Ascending aorta (tissue), 2 donors: ENCODE measurements at regions not wholly inside any gene's neighbourhood (a gene's known extent, or its start where the extent isn't known, plus 50 kb on each side); places are given as distances from the start of the nearest gene placed in this dataset.

Experiments
- DNase-seq, 2 donors: peaks; one replicate each; pipeline ENCODE4 v3.0.0-alpha.2; 2019; ENCODE audit warnings: low spot score in 2 of 2
- H3K27ac ChIP-seq, 2 donors: fragments of 200-600 bp; sonication (generic); one replicate each; pipeline ENCODE4 v1.5.1; 2016 to 2017; ENCODE audit warnings: mild to moderate bottlenecking in 1 of 2
- H3K27me3 ChIP-seq: fragments of 200-600 bp; sonication (generic); one replicate; pipeline ENCODE4 v1.5.1; 2017
- H3K36me3 ChIP-seq, 2 donors: fragments of 200-600 bp; sonication (generic); one replicate each; pipeline ENCODE4 v1.5.1; 2016
- H3K4me1 ChIP-seq, 2 donors: fragments of 200-600 bp; sonication (generic); one replicate each; pipeline ENCODE4 v1.5.1; 2016 to 2017; ENCODE audit warnings: mild to moderate bottlenecking in 1 of 2
- H3K4me3 ChIP-seq, 2 donors: fragments of 200-600 bp; sonication (generic); one replicate each; pipeline ENCODE4 v1.5.1; 2016 to 2017; ENCODE audit warnings: mild to moderate bottlenecking in 1 of 2
- H3K9me3 ChIP-seq, 2 donors: fragments of 200-600 bp; sonication (generic); one replicate each; pipeline ENCODE4 v1.5.1; 2016
- intact Hi-C: fragments of 100-400 bp; cut with DNase I; formaldehyde crosslinking; loops from one replicate; pipeline ENCODE4 v1.15.1; 2023
- TF ChIP-seq, protein P1 (sequence below), 3 experiments: fragments of 200-600 bp in 2 of 3; fragments of 450-650 bp in 1 of 3; sonication (generic) in 2 of 3; IDR thresholded peaks; one replicate each; pipeline ENCODE4 v1.5.1; 2016 to 2019; ENCODE audit warnings: antibody characterized with exemption in 3 of 3, mild to moderate bottlenecking in 1 of 3, moderate library complexity in 1 of 3

DNA sequence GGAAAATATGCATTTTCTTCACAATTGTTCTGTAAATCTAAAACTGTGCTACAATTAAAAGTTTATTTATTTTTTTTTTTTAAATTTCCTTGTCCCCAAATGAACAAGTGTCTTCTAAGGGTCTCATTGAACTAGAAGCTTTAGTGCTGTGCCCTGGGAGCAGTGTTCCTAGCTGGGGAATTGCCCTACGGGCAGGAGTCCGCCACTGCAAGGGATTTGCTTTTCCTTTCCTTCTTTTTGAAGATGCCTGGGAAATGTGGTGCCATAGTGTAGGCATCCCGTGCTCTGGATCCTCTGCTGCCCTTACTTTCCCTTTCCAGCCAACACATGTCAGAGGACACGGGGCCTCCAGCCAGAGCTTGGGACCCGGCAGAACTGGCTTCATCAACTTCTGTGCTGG is 177.1 kb upstream of the CTBP2 start:
- Histone ChIP-seq H3K27me3 (no peaks in the 10 kb centered on the region), H3K9me3 (no peaks in the 10 kb centered on the region), H3K4me1 (no peaks in the 10 kb centered on the region), H3K27ac (no peak overlapping the region), H3K36me3 (no peaks in the 10 kb centered on the region), H3K4me3 (no peak overlapping the region)
- intact Hi-C loops: no loop called here
- TF ChIP-seq, protein P1, sequence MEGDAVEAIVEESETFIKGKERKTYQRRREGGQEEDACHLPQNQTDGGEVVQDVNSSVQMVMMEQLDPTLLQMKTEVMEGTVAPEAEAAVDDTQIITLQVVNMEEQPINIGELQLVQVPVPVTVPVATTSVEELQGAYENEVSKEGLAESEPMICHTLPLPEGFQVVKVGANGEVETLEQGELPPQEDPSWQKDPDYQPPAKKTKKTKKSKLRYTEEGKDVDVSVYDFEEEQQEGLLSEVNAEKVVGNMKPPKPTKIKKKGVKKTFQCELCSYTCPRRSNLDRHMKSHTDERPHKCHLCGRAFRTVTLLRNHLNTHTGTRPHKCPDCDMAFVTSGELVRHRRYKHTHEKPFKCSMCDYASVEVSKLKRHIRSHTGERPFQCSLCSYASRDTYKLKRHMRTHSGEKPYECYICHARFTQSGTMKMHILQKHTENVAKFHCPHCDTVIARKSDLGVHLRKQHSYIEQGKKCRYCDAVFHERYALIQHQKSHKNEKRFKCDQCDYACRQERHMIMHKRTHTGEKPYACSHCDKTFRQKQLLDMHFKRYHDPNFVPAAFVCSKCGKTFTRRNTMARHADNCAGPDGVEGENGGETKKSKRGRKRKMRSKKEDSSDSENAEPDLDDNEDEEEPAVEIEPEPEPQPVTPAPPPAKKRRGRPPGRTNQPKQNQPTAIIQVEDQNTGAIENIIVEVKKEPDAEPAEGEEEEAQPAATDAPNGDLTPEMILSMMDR (IDR thresholded peaks at IDR 0.05): no peak
- no peak for DNase-seq

DNA sequence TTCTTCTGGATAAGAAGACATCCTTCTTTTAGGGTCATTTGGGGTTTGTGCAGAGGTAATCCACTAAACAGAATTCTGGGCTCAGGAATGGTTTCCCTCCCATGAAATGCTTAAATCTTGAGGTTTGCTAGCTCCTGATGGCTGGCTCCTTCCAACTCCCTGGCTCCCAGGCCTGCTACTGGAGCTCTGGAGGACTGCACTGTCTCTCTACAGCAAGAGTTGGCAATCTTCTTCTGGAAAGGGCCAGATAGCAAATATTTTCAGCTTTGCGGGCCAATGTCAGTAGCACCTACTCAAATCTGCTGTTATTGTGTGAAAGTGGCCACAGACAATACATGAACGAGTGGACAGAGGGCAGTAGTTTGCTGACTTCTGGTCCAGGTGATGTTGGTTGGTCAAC is 174.2 kb upstream of the CTBP2 start:
- DNase-seq: no peak
- Histone ChIP-seq H3K9me3 (no peaks in the 10 kb centered on the region), H3K27ac (no peak overlapping the region), H3K36me3 (no peaks in the 10 kb centered on the region), H3K27me3 (no peaks in the 10 kb centered on the region), H3K4me3 (no peak overlapping the region), H3K4me1 (no peaks in the 10 kb centered on the region)
- intact Hi-C loops: no loop called here
- TF ChIP-seq, protein P1 (IDR thresholded peaks at IDR 0.05): no peak

DNA sequence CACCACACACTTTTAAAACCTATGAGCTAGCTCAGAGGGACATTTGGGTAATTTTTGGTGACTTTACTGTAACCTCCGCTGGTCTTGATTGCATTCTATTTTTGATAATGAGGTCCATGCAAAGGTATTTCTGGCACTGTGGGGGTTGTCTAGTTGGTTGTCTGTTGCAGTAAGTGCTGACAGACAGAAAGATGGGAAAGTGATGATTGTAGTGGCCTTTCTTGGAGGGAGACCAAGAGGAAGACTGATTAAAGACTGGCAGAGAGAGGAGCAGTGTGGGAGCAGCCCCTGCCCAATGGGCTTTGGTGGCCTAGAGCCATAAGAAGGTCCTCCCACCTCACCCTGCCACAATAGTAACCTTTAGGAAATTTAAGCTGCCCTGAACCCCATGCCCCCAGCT is 173.4 kb upstream of the CTBP2 start:
- TF ChIP-seq, protein P1 (IDR thresholded peaks at IDR 0.05): no peak
- no peaks in the 10 kb centered on the region for H3K36me3 ChIP-seq
- H3K4me3 ChIP-seq: no peak overlapping the region
- no peaks in the 10 kb centered on the region for H3K4me1 ChIP-seq
- no peak for DNase-seq
- no peaks in the 10 kb centered on the region for H3K9me3 ChIP-seq
- intact Hi-C loops: no loop called here
- H3K27ac ChIP-seq: no peak overlapping the region
- H3K27me3 ChIP-seq: no peaks in the 10 kb centered on the region

DNA sequence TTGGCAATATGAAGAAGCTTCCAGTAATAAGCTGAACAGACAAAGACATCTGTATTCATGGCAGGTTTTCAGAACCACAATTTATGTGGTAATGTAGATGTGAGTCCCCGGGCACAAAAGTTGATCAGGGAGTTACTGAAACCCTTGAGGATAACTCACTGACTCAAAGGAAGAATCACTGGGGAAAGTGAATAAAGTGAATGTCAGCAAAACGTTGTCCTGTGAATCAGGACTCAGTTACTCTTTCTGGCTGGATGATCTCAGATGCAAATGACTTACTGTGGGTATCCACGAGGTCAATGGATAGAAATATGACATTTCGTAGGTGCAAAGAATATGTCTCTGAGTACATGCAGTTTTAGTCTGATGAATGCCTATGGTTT is 172.8 kb upstream of the CTBP2 start:
- H3K4me3 ChIP-seq: no peak overlapping the region
- H3K36me3 ChIP-seq: no peaks in the 10 kb centered on the region
- DNase-seq: no peak
- no peaks in the 10 kb centered on the region for H3K4me1 ChIP-seq
- no peaks in the 10 kb centered on the region for H3K9me3 ChIP-seq
- intact Hi-C loops: no loop called here
- TF ChIP-seq, protein P1 (IDR thresholded peaks at IDR 0.05): no peak
- no peak overlapping the region for H3K27ac ChIP-seq
- H3K27me3 ChIP-seq: no peaks in the 10 kb centered on the region

DNA sequence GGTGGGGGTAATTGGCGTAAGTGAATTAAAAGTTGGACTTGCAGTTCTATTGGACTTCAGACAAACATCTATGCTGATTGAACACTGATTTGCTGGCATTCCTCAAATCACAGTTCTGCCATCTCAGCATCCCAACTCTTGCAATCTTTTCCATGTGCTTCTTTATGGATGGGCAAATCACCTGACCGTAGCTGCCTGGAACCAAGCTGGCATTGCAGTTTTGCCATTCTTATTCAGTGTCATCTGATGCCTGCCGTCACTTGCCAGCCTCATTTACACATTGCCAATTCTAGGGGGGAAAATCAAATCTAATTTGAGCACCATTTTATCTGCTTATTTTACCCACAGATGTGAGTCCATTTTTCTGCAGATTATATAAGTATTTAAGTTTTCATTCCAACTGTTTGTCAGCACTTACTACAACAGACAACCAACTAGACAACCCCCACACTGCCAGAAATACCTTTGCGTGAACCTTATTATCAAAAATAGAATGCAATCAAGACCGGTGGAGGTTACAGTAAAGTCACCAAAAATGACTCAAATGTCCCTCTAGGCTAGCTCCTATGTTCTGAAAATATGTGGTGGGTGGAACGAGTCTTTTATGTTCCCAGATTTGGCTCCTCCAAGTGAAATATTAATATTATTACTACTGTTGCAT is 172.3 kb upstream of the CTBP2 start:
- DNase-seq: no peak
- Histone ChIP-seq H3K27me3 (no peaks in the 10 kb centered on the region), H3K4me3 (no peak overlapping the region), H3K4me1 (no peaks in the 10 kb centered on the region), H3K36me3 (no peaks in the 10 kb centered on the region), H3K9me3 (no peaks in the 10 kb centered on the region), H3K27ac (no peak overlapping the region)
- intact Hi-C loops: no loop called here
- TF ChIP-seq, protein P1 (IDR thresholded peaks at IDR 0.05): no peak

DNA sequence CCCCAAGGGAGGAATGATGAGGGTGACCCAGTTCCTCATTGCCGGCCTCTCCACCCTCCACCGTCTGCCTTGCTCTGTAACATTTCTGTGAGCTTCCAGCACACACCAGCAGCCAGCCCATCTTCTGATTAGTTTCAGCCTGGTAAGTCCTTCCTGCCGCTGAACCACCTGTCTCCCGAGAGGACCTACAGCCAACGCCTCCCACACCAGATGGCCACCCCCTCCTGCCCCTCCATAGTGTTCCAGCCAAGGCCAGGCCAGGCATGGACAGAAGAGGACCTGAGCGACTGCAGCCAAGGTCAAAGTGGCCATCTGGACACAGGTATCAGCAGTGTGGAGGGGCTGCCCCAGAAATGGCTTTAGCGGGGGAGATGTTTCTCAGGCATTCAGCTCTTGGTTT is 170.7 kb upstream of the CTBP2 start:
- intact Hi-C loops: no loop called here
- no peak overlapping the region for H3K4me3 ChIP-seq
- no peaks in the 10 kb centered on the region for H3K4me1 ChIP-seq
- DNase-seq: no peak
- H3K9me3 ChIP-seq: peaks cover 0 to 4% of the 10 kb centered on the region in 2 donors
- H3K27ac ChIP-seq: no peak overlapping the region
- TF ChIP-seq, protein P1 (IDR thresholded peaks at IDR 0.05): no peak
- no peaks in the 10 kb centered on the region for H3K36me3 ChIP-seq
- H3K27me3 ChIP-seq: no peaks in the 10 kb centered on the region
